Endodermal cell (in vitro differentiated cells): ENCODE measurements at regions not wholly inside any gene's neighbourhood (a gene's known extent, or its start where the extent isn't known, plus 50 kb on each side); places are given as distances from the start of the nearest gene placed in this dataset.

Experiments
- DNase-seq: peaks from one replicate; pipeline ENCODE4 v3.0.0-alpha.2; 2017
- H3K27ac ChIP-seq: 2 replicates; pipeline ENCODE4 v1.5.1; 2013; ENCODE audit warnings: mild to moderate bottlenecking, low read depth, low read length, moderate library complexity
- H3K27me3 ChIP-seq: 2 replicates; pipeline ENCODE4 v1.6.1; 2013; ENCODE audit warnings: mild to moderate bottlenecking, low read length, moderate library complexity; ENCODE audit not compliant: insufficient read depth, control insufficient read depth, poor library complexity, severe bottlenecking
- H3K36me3 ChIP-seq: 2 replicates; pipeline ENCODE4 v1.7.0; 2013; ENCODE audit warnings: mild to moderate bottlenecking, low read length, moderate library complexity; ENCODE audit not compliant: control insufficient read depth, insufficient read depth
- H3K4me1 ChIP-seq: one replicate; pipeline ENCODE4 v1.7.0; 2013; ENCODE audit warnings: low read length; ENCODE audit not compliant: control insufficient read depth, insufficient read depth
- H3K4me3 ChIP-seq: 2 replicates; pipeline ENCODE4 v1.5.1; 2013; ENCODE audit warnings: mild to moderate bottlenecking, low read length, moderate library complexity
- H3K9ac ChIP-seq: 2 replicates; pipeline ENCODE4 v1.6.1; 2013; ENCODE audit warnings: mild to moderate bottlenecking, low read length, moderate library complexity; ENCODE audit not compliant: poor library complexity, severe bottlenecking; ENCODE audit errors: extremely low read depth
- H3K9me3 ChIP-seq: 2 replicates; pipeline ENCODE4 v1.6.1; 2013; ENCODE audit warnings: mild to moderate bottlenecking, low read length, moderate library complexity; ENCODE audit not compliant: control insufficient read depth
- H3K27ac Mint-ChIP-seq: 2 replicates; pipeline ENCODE4 v1.8.0; 2020; ENCODE audit warnings: mixed read lengths
- H3K27me3 Mint-ChIP-seq: 2 replicates; pipeline ENCODE4 v1.8.0; 2021; ENCODE audit warnings: mild to moderate bottlenecking, mixed read lengths; ENCODE audit not compliant: insufficient read depth
- H3K36me3 Mint-ChIP-seq: 2 replicates; pipeline ENCODE4 v1.8.0; 2020; ENCODE audit warnings: low read depth, mixed read lengths
- H3K4me1 Mint-ChIP-seq: 2 replicates; pipeline ENCODE4 v1.8.0; 2020; ENCODE audit warnings: mixed read lengths
- H3K4me3 Mint-ChIP-seq: 2 replicates; pipeline ENCODE4 v1.8.0; 2020; ENCODE audit warnings: mild to moderate bottlenecking, moderate library complexity, mixed read lengths
- H3K9me3 Mint-ChIP-seq: 2 replicates; pipeline ENCODE4 v1.8.0; 2020; ENCODE audit warnings: mild to moderate bottlenecking, mixed read lengths
- WGBS, 2 experiments: methylation state at CpG; one replicate each; pipeline versions ENCODE4 v1.1.5 to v1.1.7; 2013; ENCODE audit warnings: missing lambda C conversion rate in 2 of 2, mixed read lengths in 1 of 2; ENCODE audit not compliant: insufficient coverage in 1 of 2, insufficient read length in 1 of 2; 5-methylcytosine and 5-hydroxymethylcytosine counted together
- TF ChIP-seq, protein P1 (sequence below): fragments of 200-600 bp; sonication (generic); conservative IDR thresholded peaks from 2 replicates; pipeline ENCODE4 v1.5.0; 2021; ENCODE audit warnings: antibody characterized with exemption, mild to moderate bottlenecking

DNA sequence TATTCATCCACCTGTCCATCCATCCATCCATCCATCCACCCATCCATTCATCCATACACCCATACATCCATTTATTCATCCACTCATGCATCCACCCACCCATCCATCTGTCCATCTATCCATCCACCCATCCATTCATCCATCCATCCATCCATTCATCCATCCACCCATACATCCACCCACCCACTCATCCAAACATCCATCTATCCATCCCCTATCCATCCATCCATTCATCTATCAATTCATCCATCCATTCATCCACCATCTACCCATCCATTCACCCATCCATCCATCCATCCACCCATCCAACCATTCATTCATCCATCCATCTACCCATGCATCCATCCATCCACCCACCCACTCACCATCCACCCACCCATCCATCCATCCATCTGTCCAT, 142.6 kb upstream of the SFSWAP start:
- no peak for DNase-seq
- Histone ChIP-seq H3K36me3 (no peaks in the 10 kb centered on the region), H3K27me3 (no peaks in the 10 kb centered on the region), H3K27ac (no peak overlapping the region), H3K9me3 (no peaks in the 10 kb centered on the region), H3K4me1 (peaks cover 7% of the 10 kb centered on the region), H3K4me3 (no peak overlapping the region), H3K9ac (no peak overlapping the region)
- TF ChIP-seq, protein P1, sequence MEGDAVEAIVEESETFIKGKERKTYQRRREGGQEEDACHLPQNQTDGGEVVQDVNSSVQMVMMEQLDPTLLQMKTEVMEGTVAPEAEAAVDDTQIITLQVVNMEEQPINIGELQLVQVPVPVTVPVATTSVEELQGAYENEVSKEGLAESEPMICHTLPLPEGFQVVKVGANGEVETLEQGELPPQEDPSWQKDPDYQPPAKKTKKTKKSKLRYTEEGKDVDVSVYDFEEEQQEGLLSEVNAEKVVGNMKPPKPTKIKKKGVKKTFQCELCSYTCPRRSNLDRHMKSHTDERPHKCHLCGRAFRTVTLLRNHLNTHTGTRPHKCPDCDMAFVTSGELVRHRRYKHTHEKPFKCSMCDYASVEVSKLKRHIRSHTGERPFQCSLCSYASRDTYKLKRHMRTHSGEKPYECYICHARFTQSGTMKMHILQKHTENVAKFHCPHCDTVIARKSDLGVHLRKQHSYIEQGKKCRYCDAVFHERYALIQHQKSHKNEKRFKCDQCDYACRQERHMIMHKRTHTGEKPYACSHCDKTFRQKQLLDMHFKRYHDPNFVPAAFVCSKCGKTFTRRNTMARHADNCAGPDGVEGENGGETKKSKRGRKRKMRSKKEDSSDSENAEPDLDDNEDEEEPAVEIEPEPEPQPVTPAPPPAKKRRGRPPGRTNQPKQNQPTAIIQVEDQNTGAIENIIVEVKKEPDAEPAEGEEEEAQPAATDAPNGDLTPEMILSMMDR, result no peak
- Mint-ChIP-seq H3K27me3 (peaks cover 12% of the 10 kb centered on the region), H3K9me3 (no peaks in the 10 kb centered on the region), H3K27ac (no peak overlapping the region), H3K4me1 (peaks cover 24% of the 10 kb centered on the region), H3K4me3 (no peak overlapping the region), H3K36me3 (no peaks in the 10 kb centered on the region)

DNA sequence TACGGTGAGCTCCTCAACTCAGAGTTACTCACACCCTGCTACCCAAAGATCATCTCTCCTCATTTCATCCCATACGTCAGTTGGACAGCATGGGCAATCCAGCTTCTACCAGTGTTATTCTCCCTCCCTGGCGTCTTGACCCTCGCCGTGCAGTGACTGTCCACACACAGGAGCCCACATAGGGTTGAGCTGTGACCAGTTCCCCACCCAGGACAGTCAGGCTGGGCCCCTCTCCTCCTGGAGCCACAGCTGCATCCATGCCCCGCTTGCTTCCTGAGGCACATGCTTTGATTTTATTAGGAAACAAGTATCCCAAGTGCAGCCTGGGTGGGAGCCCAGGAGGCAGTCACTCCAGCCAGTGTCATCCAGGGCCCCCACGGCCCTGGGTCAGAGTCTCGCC, 140.3 kb upstream of the SFSWAP start:
- WGBS, 2 experiments, result 93 to 100% methylated on average over 6 to 8 of the region's 8 CpGs
- Mint-ChIP-seq H3K9me3 (no peaks in the 10 kb centered on the region), H3K4me1 (peaks cover 37% of the 10 kb centered on the region), H3K4me3 (no peak overlapping the region), H3K27ac (no peak overlapping the region), H3K27me3 (peaks cover 13% of the 10 kb centered on the region), H3K36me3 (no peaks in the 10 kb centered on the region)
- H3K9me3 ChIP-seq, result no peaks in the 10 kb centered on the region
- peaks cover 14% of the 10 kb centered on the region for H3K4me1 ChIP-seq
- no peaks in the 10 kb centered on the region for H3K36me3 ChIP-seq
- no peak overlapping the region for H3K27ac ChIP-seq
- TF ChIP-seq, protein P1, result no peak
- no peak overlapping the region for H3K9ac ChIP-seq
- H3K27me3 ChIP-seq, result no peaks in the 10 kb centered on the region
- DNase-seq, result no peak
- no peak overlapping the region for H3K4me3 ChIP-seq

DNA sequence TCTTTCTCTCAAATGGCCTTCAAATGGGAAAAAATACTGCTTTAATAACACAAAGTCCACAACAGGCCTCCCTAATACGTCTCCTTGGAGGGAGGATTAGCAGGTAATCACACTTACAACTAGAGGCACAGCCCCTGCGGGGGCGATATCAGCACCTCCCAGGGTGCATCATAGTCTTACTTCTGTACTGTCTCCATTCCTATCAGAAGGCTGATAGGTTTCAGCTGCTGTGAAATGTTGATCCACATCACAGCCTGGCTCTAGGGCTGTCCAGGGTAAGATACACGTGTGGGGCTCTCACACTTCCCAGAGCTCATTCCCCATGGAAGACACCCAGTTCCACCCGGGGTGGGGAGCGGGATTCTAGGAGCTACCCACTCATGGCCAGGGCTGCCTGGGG, 139.1 kb upstream of the SFSWAP start:
- Mint-ChIP-seq H3K4me3 (no peak overlapping the region), H3K36me3 (no peaks in the 10 kb centered on the region), H3K27ac (peak overlapping the region; percentile 4), H3K27me3 (peaks cover 13% of the 10 kb centered on the region), H3K9me3 (peaks cover 6% of the 10 kb centered on the region), H3K4me1 (peaks cover 33% of the 10 kb centered on the region)
- Histone ChIP-seq H3K4me1 (peaks cover 14% of the 10 kb centered on the region), H3K4me3 (no peak overlapping the region), H3K36me3 (no peaks in the 10 kb centered on the region), H3K27me3 (no peaks in the 10 kb centered on the region), H3K9me3 (peaks cover 8% of the 10 kb centered on the region), H3K9ac (no peak overlapping the region), H3K27ac (no peak overlapping the region)
- TF ChIP-seq, protein P1, result no peak
- WGBS, 2 experiments, result 67 to 78% methylated on average over 5 to 6 of the region's 6 CpGs
- peak; percentile 60 for DNase-seq
